Epithelial cell of proximal tubule (primary cell): ENCODE measurements at regions not wholly inside any gene's neighbourhood (a gene's known extent, or its start where the extent isn't known, plus 50 kb on each side); places are given as distances from the start of the nearest gene placed in this dataset.

Experiments used
- DNase-seq: peaks from one replicate; pipeline ENCODE4 v3.0.0-alpha.2; 2011; ENCODE audit warnings: low read depth
- H3K4me3 ChIP-seq: 2 replicates; pipeline ENCODE4 v1.5.1; 2011; ENCODE audit warnings: low read depth, mild to moderate bottlenecking, low read length
- CTCF ChIP-seq: conservative IDR thresholded peaks from 2 replicates; pipeline ENCODE4 v1.5.1; 2012; ENCODE audit warnings: low read depth, mild to moderate bottlenecking, low read length

DNA sequence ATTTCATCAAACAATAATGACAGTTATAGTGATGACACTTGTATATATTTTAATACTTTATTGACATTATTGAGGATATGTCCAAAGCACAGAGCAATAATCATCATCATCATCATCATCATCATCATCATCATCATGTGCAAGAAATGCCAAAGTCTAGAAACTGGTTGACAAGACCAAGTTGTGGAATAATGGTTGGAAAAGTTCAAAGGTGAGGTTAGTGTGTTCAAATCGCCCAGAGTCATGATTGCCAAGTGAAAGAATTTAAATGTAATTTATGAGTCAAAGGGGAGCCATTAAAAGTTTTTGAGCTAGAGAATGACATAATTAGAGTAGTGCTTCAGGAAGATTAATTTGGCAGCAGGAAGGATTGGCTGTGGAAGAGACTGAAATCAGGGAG, 852.4 kb downstream of the SORCS1 start:
- H3K4me3 ChIP-seq: no peak overlapping the region
- DNase-seq: no peak
- no peak for TF ChIP-seq CTCF

DNA sequence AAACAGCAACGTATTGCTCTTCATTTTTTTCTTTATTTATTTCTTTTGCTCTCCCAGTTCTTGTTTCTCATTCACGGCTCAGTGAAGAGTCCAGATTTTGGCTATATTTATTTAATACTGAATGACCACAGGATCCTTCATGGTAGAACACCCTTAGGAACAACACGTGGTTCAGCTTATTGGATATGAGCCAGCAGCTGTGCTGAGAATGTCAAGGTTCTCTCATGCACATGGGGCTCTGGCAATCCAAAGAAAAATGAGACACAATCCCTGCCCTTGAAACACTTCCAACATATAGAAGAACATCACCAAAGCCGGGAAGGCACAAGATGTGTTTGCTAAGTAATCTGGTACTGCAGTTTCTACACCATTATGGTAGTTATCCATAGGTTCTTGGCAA, 852.9 kb downstream of the SORCS1 start:
- no peak for DNase-seq
- TF ChIP-seq CTCF: no peak
- H3K4me3 ChIP-seq: no peak overlapping the region

- TF ChIP-seq CTCF: no peak
- no peak for DNase-seq
- H3K4me3 ChIP-seq: no peak overlapping the region
Measured at GRCh38 chr10:106310596-106310995, 853.9 kb downstream of the SORCS1 start.

DNA sequence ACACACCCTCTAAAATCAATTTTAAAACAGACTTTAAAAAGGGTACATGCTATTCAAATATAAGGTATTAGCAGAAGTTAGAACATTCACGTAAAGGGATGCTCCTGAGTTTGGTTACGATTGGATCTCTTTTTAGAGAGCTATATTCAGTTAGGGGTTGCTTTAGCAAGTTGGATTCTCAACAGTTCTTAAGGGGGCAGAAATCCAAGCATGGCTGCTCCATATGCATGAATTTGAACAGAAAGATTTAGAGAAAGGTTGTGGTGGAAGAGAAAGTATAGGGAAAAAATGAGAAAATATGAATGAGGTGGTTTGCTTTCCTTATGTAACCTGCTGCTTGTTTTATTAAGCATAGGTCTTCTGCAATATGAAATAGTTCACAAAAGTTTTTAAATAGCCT, 855.1 kb downstream of the SORCS1 start:
- TF ChIP-seq CTCF: no peak
- DNase-seq: no peak
- no peak overlapping the region for H3K4me3 ChIP-seq

DNA sequence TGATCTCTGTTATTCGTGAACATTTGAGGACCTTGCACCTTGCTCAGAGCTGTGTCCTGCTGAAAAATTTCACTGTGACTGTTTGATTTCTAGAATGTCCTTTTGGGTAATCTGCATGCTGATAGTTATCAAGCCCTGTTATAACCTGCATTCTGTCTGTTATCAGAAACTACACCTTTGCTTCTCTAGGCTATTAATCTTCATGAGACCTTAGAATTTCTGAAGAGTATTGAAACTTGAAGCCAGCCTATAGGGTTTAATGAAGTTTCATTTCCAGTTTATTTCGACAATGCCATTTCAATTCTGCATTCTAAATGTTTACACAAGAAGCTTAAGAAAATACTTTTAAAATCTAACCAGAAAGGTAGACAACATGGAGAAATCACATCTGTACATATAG, 856.2 kb downstream of the SORCS1 start:
- H3K4me3 ChIP-seq: no peak overlapping the region
- DNase-seq: no peak
- no peak for TF ChIP-seq CTCF

- TF ChIP-seq CTCF: no peak
- H3K4me3 ChIP-seq: no peak overlapping the region
- DNase-seq: no peak
Measured at GRCh38 chr10:106304056-106304455, 860.5 kb downstream of the SORCS1 start.

DNA sequence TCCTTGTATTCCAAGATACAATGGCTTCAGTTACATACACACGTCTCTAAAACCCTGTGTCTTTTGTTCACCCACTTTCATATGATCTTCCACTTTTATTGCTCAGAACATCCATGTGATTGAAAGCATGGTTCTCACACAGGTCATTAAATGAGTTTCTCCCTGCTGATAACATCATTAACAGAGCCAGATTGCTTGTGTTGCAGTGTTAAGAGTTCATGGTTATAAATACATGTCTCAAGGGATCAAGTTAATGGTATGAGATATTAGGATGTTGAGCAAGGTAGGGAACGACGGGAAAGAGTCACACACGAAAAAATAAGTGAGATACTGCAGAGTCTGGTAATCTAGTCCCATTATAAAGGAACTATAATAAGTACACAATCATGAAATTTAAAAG, 861.5 kb downstream of the SORCS1 start:
- DNase-seq: no peak
- TF ChIP-seq CTCF: no peak
- no peak overlapping the region for H3K4me3 ChIP-seq
